MM.1S (cell line): ENCODE measurements at regions not wholly inside any gene's neighbourhood (a gene's known extent, or its start where the extent isn't known, plus 50 kb on each side); places are given as distances from the start of the nearest gene placed in this dataset.

Experiments used
- DNase-seq: peaks from one replicate; pipeline ENCODE4 v3.0.0-alpha.2; 2015
- H2AFZ ChIP-seq: fragments of 300-600 bp; sonication (generic); 2 replicates; pipeline ENCODE4 v1.6.0; 2016; ENCODE audit warnings: antibody characterized with exemption, low read length
- H3F3A ChIP-seq: fragments of 300-600 bp; sonication (generic); 2 replicates; pipeline ENCODE4 v1.6.1; 2016; ENCODE audit warnings: mild to moderate bottlenecking, antibody characterized with exemption, low read length, moderate library complexity, mixed read lengths; ENCODE audit not compliant: insufficient read depth
- H3K27ac ChIP-seq: fragments of 300-600 bp; sonication (generic); 2 replicates; pipeline ENCODE4 v1.5.1; 2016; ENCODE audit warnings: mild to moderate bottlenecking, low read length
- H3K27me3 ChIP-seq: fragments of 300-600 bp; sonication (generic); replicated peaks from 2 replicates; pipeline ENCODE4 v1.6.0; 2016; ENCODE audit warnings: low read length; ENCODE audit not compliant: insufficient read depth
- H3K36me3 ChIP-seq: fragments of 300-600 bp; sonication (generic); replicated peaks from 2 replicates; pipeline ENCODE4 v1.6.1; 2016; ENCODE audit warnings: mild to moderate bottlenecking, low read length, mixed read lengths; ENCODE audit not compliant: insufficient read depth
- H3K4me1 ChIP-seq: fragments of 300-600 bp; sonication (generic); 2 replicates; pipeline ENCODE4 v1.6.1; 2016; ENCODE audit warnings: low read length, mixed read lengths
- H3K4me2 ChIP-seq: fragments of 300-600 bp; sonication (generic); 2 replicates; pipeline ENCODE4 v1.6.0; 2016; ENCODE audit warnings: low read depth, low read length
- H3K4me3 ChIP-seq: fragments of 300-600 bp; sonication (generic); 2 replicates; pipeline ENCODE4 v1.5.1; 2016; ENCODE audit warnings: low read length, mixed read lengths
- H3K79me2 ChIP-seq: fragments of 300-600 bp; sonication (generic); 2 replicates; pipeline ENCODE4 v1.6.1; 2016; ENCODE audit warnings: mixed run types, low read length, mixed read lengths
- H3K9ac ChIP-seq: fragments of 300-600 bp; sonication (generic); 2 replicates; pipeline ENCODE4 v1.6.1; 2016; ENCODE audit warnings: low read length, mixed read lengths
- H3K9me2 ChIP-seq: fragments of 300-600 bp; sonication (generic); replicated peaks from 2 replicates; pipeline ENCODE4 v1.6.1; 2016; ENCODE audit warnings: mild to moderate bottlenecking, low read length, mixed read lengths; ENCODE audit not compliant: insufficient read depth
- H3K9me3 ChIP-seq: fragments of 300-600 bp; sonication (generic); replicated peaks from 2 replicates; pipeline ENCODE4 v1.6.1; 2016; ENCODE audit warnings: mild to moderate bottlenecking, low read length, mixed read lengths; ENCODE audit not compliant: insufficient read depth
- H4K20me1 ChIP-seq: fragments of 300-600 bp; sonication (generic); 2 replicates; pipeline ENCODE4 v1.6.1; 2016; ENCODE audit warnings: mild to moderate bottlenecking, low read length, moderate library complexity, mixed read lengths; ENCODE audit not compliant: insufficient read depth
- EZH2 ChIP-seq: fragments of 300-600 bp; sonication (generic); optimal IDR thresholded peaks from 2 replicates; pipeline ENCODE3; 2017; ENCODE audit warnings: low read depth, mild to moderate bottlenecking, antibody characterized with exemption, low read length, mixed read lengths
- EZH2phosphoT487 ChIP-seq: fragments of 300-600 bp; sonication (generic); IDR thresholded peaks from 2 replicates; pipeline ENCODE4 v1.6.1; 2018; ENCODE audit warnings: antibody characterized with exemption, low read length
- TF ChIP-seq, protein P1 (sequence below): fragments of 300-600 bp; sonication (generic); IDR thresholded peaks from 2 replicates; pipeline ENCODE4 v1.5.1; 2016; ENCODE audit warnings: antibody characterized with exemption, low read length, mixed read lengths

GRCh38 chr11:92382311-92382710, 157.7 kb downstream of the FAT3 start:
- no peaks in the 10 kb centered on the region for H3K4me1 ChIP-seq
- TF ChIP-seq, protein P1, sequence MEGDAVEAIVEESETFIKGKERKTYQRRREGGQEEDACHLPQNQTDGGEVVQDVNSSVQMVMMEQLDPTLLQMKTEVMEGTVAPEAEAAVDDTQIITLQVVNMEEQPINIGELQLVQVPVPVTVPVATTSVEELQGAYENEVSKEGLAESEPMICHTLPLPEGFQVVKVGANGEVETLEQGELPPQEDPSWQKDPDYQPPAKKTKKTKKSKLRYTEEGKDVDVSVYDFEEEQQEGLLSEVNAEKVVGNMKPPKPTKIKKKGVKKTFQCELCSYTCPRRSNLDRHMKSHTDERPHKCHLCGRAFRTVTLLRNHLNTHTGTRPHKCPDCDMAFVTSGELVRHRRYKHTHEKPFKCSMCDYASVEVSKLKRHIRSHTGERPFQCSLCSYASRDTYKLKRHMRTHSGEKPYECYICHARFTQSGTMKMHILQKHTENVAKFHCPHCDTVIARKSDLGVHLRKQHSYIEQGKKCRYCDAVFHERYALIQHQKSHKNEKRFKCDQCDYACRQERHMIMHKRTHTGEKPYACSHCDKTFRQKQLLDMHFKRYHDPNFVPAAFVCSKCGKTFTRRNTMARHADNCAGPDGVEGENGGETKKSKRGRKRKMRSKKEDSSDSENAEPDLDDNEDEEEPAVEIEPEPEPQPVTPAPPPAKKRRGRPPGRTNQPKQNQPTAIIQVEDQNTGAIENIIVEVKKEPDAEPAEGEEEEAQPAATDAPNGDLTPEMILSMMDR = no peak
- TF ChIP-seq EZH2phosphoT487 = no peak
- no peak for TF ChIP-seq EZH2
- no peak overlapping the region for H3K4me2 ChIP-seq
- H3K9me2 ChIP-seq = no peaks in the 10 kb centered on the region
- no peaks in the 10 kb centered on the region for H3K79me2 ChIP-seq
- H4K20me1 ChIP-seq = no peaks in the 10 kb centered on the region
- no peak overlapping the region for H3K4me3 ChIP-seq
- H2AFZ ChIP-seq = no peak overlapping the region
- H3K36me3 ChIP-seq = no peaks in the 10 kb centered on the region
- no peak for DNase-seq
- H3K9me3 ChIP-seq = no peaks in the 10 kb centered on the region
- H3K27ac ChIP-seq = no peak overlapping the region
- no peak overlapping the region for H3K9ac ChIP-seq
- H3F3A ChIP-seq = no peaks in the 10 kb centered on the region
- no peaks in the 10 kb centered on the region for H3K27me3 ChIP-seq

DNA sequence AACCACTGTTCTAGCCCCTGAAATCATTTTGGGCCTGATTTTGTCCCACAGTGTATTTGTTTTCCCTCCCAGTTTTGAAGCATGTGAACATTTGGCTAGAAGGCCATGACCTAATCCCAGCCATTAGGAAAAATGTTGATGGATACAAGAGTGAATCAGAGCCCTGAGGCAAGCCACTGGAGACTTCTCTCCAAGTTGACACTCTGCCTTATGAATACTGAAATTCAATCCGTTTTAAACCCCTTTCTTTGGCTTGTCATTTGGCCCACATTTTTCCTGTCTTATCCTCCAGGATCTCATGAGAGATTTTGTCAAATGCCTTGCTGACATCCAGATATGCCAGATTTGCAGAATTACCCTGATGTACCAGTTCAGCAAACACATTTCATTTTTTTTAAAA, 158.8 kb downstream of the FAT3 start:
- Histone ChIP-seq H3K9me2 (no peaks in the 10 kb centered on the region), H3K9me3 (no peaks in the 10 kb centered on the region), H4K20me1 (no peaks in the 10 kb centered on the region), H3K4me2 (no peak overlapping the region), H3K4me1 (no peaks in the 10 kb centered on the region), H3K27ac (no peak overlapping the region), H2AFZ (no peak overlapping the region), H3K4me3 (no peak overlapping the region), H3F3A (no peaks in the 10 kb centered on the region), H3K27me3 (no peaks in the 10 kb centered on the region), H3K79me2 (no peaks in the 10 kb centered on the region), H3K36me3 (no peaks in the 10 kb centered on the region), H3K9ac (no peak overlapping the region)
- TF ChIP-seq, protein P1 = no peak
- TF ChIP-seq EZH2phosphoT487 (no peak), EZH2 (no peak)
- no peak for DNase-seq

DNA sequence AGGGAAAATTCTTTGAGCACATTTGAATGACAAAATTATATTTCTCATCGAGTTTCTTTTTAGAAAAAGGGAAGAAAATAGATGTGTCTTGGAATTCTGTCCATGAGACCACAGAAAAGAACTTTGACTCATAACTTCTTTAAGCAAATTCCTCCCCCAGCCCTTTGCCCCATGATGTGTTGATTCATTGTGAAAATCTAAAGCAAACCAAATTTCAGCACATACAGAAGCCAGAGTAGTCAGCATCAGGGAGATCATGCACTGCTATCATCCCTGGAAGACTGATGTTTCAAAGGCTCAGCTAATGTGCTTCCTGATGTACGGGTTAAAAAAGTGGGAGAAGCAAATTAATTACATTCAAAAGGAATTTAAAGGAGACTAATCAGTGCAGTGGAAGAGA, 159.7 kb downstream of the FAT3 start:
- Histone ChIP-seq H3K27me3 (no peaks in the 10 kb centered on the region), H3K4me2 (no peak overlapping the region), H3K36me3 (no peaks in the 10 kb centered on the region), H3F3A (no peaks in the 10 kb centered on the region), H3K4me1 (no peaks in the 10 kb centered on the region), H3K79me2 (no peaks in the 10 kb centered on the region), H3K4me3 (no peak overlapping the region), H3K27ac (no peak overlapping the region), H3K9me3 (no peaks in the 10 kb centered on the region), H2AFZ (no peak overlapping the region), H3K9ac (no peak overlapping the region), H3K9me2 (no peaks in the 10 kb centered on the region), H4K20me1 (no peaks in the 10 kb centered on the region)
- TF ChIP-seq EZH2phosphoT487 (no peak), EZH2 (no peak)
- TF ChIP-seq, protein P1 = no peak
- no peak for DNase-seq
